ENCODE measurements at regions not wholly inside any gene's neighbourhood (a gene's known extent, or its start where the extent isn't known, plus 50 kb on each side); places are given as distances from the start of the nearest gene placed in this dataset.

- no peak overlapping the region for H3K4me3 Mint-ChIP-seq
These were observed 362.6 kb upstream of the SMC2 start for GRCh38 chr9:103731541-103731940.

GRCh38 chr9:103734471-103734870, 359.6 kb upstream of the SMC2 start:
- no peak for DNase-seq (ENCODE audit: low read depth, low spot score)
- H3K9me3 Mint-ChIP-seq = no peaks in the 10 kb centered on the region
- no peak overlapping the region for H3K27ac Mint-ChIP-seq (ENCODE audit: unreplicated experiment)
- H3K4me3 Mint-ChIP-seq = no peak overlapping the region
- H3K27me3 Mint-ChIP-seq (ENCODE audit: low read depth) = peaks cover 3% of the 10 kb centered on the region
- no peak for TF ChIP-seq CTCF (conservative IDR thresholded peaks at IDR 0.05)
- H3K36me3 Mint-ChIP-seq (ENCODE audit: low read depth) = no peaks in the 10 kb centered on the region
- H3K4me1 Mint-ChIP-seq = no peaks in the 10 kb centered on the region

More at GRCh38 chr9:103731541-103731940, 362.6 kb upstream of the SMC2 start:
- no peaks in the 10 kb centered on the region for H3K36me3 Mint-ChIP-seq (ENCODE audit: low read depth)
- H3K9me3 Mint-ChIP-seq = no peaks in the 10 kb centered on the region
- H3K27me3 Mint-ChIP-seq (ENCODE audit: low read depth) = no peaks in the 10 kb centered on the region
- no peak for DNase-seq (ENCODE audit: low read depth, low spot score)
- no peak for TF ChIP-seq CTCF (conservative IDR thresholded peaks at IDR 0.05)
- no peaks in the 10 kb centered on the region for H3K4me1 Mint-ChIP-seq
- H3K27ac Mint-ChIP-seq (ENCODE audit: unreplicated experiment) = no peak overlapping the region

- no peak for TF ChIP-seq CTCF (conservative IDR thresholded peaks at IDR 0.05)
- Mint-ChIP-seq H3K4me3 (no peak overlapping the region), H3K27ac (ENCODE audit: unreplicated experiment) (no peak overlapping the region), H3K4me1 (peaks cover 6% of the 10 kb centered on the region), H3K36me3 (ENCODE audit: low read depth) (no peaks in the 10 kb centered on the region), H3K9me3 (no peaks in the 10 kb centered on the region), H3K27me3 (ENCODE audit: low read depth) (no peaks in the 10 kb centered on the region)
- no peak for DNase-seq (ENCODE audit: low read depth, low spot score)
These were observed 338.7 kb upstream of the SMC2 start for GRCh38 chr9:103755441-103755840.

- Mint-ChIP-seq H3K9me3 (no peaks in the 10 kb centered on the region), H3K4me3 (no peak overlapping the region), H3K36me3 (ENCODE audit: low read depth) (no peaks in the 10 kb centered on the region), H3K4me1 (peaks cover 6% of the 10 kb centered on the region), H3K27ac (ENCODE audit: unreplicated experiment) (no peak overlapping the region), H3K27me3 (ENCODE audit: low read depth) (no peaks in the 10 kb centered on the region)
- DNase-seq (ENCODE audit: low read depth, low spot score) = no peak
- TF ChIP-seq CTCF (conservative IDR thresholded peaks at IDR 0.05) = no peak
These were observed 338.1 kb upstream of the SMC2 start for GRCh38 chr9:103755986-103756385.

- H3K4me3 Mint-ChIP-seq = no peak overlapping the region
These were observed 337.0 kb upstream of the SMC2 start for GRCh38 chr9:103757062-103757461.

More at GRCh38 chr9:103757062-103757461, 337.0 kb upstream of the SMC2 start:
- H3K9me3 Mint-ChIP-seq = no peaks in the 10 kb centered on the region
- peaks cover 6% of the 10 kb centered on the region for H3K4me1 Mint-ChIP-seq
- no peaks in the 10 kb centered on the region for H3K36me3 Mint-ChIP-seq (ENCODE audit: low read depth)
- H3K27me3 Mint-ChIP-seq (ENCODE audit: low read depth) = no peaks in the 10 kb centered on the region
- no peak for TF ChIP-seq CTCF (conservative IDR thresholded peaks at IDR 0.05)
- no peak for DNase-seq (ENCODE audit: low read depth, low spot score)
- no peak overlapping the region for H3K27ac Mint-ChIP-seq (ENCODE audit: unreplicated experiment)
